ENCODE measurements at regions not wholly inside any gene's neighbourhood (a gene's known extent, or its start where the extent isn't known, plus 50 kb on each side); places are given as distances from the start of the nearest gene placed in this dataset.
A peak's percentile ranks its signal among the peaks of the same experiment; 100 is the strongest.
"Not testable (repeated sequence)": the region's sequence is repeated elsewhere in the genome, so short reads cannot be mapped to it uniquely, and the experiment has no call there.

- H3K4me3 Mint-ChIP-seq (ENCODE audit: unreplicated experiment): no peak overlapping the region
- H3K4me1 Mint-ChIP-seq (ENCODE audit: low read depth, unreplicated experiment): peaks cover 13% of the 10 kb centered on the region
- TF ChIP-seq, protein P1, sequence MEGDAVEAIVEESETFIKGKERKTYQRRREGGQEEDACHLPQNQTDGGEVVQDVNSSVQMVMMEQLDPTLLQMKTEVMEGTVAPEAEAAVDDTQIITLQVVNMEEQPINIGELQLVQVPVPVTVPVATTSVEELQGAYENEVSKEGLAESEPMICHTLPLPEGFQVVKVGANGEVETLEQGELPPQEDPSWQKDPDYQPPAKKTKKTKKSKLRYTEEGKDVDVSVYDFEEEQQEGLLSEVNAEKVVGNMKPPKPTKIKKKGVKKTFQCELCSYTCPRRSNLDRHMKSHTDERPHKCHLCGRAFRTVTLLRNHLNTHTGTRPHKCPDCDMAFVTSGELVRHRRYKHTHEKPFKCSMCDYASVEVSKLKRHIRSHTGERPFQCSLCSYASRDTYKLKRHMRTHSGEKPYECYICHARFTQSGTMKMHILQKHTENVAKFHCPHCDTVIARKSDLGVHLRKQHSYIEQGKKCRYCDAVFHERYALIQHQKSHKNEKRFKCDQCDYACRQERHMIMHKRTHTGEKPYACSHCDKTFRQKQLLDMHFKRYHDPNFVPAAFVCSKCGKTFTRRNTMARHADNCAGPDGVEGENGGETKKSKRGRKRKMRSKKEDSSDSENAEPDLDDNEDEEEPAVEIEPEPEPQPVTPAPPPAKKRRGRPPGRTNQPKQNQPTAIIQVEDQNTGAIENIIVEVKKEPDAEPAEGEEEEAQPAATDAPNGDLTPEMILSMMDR (IDR thresholded peaks at IDR 0.05; ENCODE audit: insufficient read depth in 1 of 2, low read depth in 1 of 2, low read length in 1 of 2, severe bottlenecking in 1 of 2, unreplicated experiment in 1 of 2): no peak
- Histone ChIP-seq H3K4me3 (ENCODE audit: low read depth, low read length) (no peak overlapping the region), H3K9me3 (peaks cover 9% of the 10 kb centered on the region), H3K4me1 (no peaks in the 10 kb centered on the region), H3K27me3 (replicated peaks; ENCODE audit: control insufficient read depth, insufficient read depth, low read length) (no peaks in the 10 kb centered on the region), H3K36me3 (ENCODE audit: control insufficient read depth, insufficient read depth, low read length) (no peaks in the 10 kb centered on the region)
- H3K27ac Mint-ChIP-seq (ENCODE audit: unreplicated experiment): no peak overlapping the region
- DNase-seq: no peak
- peaks cover 28% of the 10 kb centered on the region for H3K9me3 Mint-ChIP-seq (ENCODE audit: unreplicated experiment)
- H3K36me3 Mint-ChIP-seq (ENCODE audit: insufficient read depth, unreplicated experiment): no peaks in the 10 kb centered on the region
- CTCF ChIA-PET: interaction anchor here (0.6 kb wide), 1 partner anchor 864 kb away, joined by 3 read pairs; no protein-coding TSS in a partner anchor
- POLR2A ChIA-PET: no interaction called here
- intact Hi-C loops (cut with micrococcal nuclease; ENCODE audit: unreplicated experiment): no loop called here
- no TSS peak for BruUV-seq (replicated peaks)
- H3K27me3 Mint-ChIP-seq (ENCODE audit: insufficient read depth, unreplicated experiment): no peaks in the 10 kb centered on the region
These were observed 173.9 kb upstream of the MBL2 start for GRCh38 chr10:52946486-52946885.

- POLR2A ChIA-PET: not testable (repeated sequence)
These were observed 172.9 kb upstream of the MBL2 start for GRCh38 chr10:52945521-52945920.

DNA sequence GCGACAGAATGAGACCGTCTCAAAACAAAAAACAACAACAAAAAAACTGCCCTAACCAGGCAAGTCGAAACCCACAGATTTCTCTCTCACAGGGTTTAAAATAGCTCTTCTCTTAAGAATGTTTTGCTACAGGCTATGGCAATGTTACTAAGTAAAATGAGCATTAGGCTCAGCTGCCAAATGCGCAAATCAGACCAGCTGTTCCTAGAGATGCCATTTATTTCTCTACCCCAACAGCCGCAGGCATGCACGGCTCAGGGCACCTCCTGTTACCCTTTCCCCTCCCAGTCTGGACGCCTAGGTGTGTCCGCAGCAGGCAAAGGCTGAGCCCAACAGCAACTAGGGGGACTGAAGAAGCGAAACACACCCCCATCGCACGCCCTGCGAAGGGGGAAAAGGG is 168.3 kb upstream of the MBL2 start:
- H3K4me1 Mint-ChIP-seq (ENCODE audit: low read depth, unreplicated experiment): peaks cover 16% of the 10 kb centered on the region
- no peak overlapping the region for H3K27ac Mint-ChIP-seq (ENCODE audit: unreplicated experiment)
- H3K9me3 Mint-ChIP-seq (ENCODE audit: unreplicated experiment): peaks cover 8% of the 10 kb centered on the region
- BruUV-seq (replicated peaks): no TSS peak
- intact Hi-C loops (cut with micrococcal nuclease; ENCODE audit: unreplicated experiment): no loop called here
- H3K9me3 ChIP-seq: peaks cover 3% of the 10 kb centered on the region; the same call in 1 of the 2 replicates
- TF ChIP-seq, protein P1 (IDR thresholded peaks at IDR 0.05; ENCODE audit: insufficient read depth in 1 of 2, low read depth in 1 of 2, low read length in 1 of 2, severe bottlenecking in 1 of 2, unreplicated experiment in 1 of 2): no peak
- ChIA-PET POLR2A (no interaction called here), CTCF (no interaction called here)
- H3K36me3 Mint-ChIP-seq (ENCODE audit: insufficient read depth, unreplicated experiment): no peaks in the 10 kb centered on the region
- no peaks in the 10 kb centered on the region for H3K27me3 ChIP-seq (replicated peaks; ENCODE audit: control insufficient read depth, insufficient read depth, low read length)
- H3K27me3 Mint-ChIP-seq (ENCODE audit: insufficient read depth, unreplicated experiment): no peaks in the 10 kb centered on the region
- DNase-seq: no peak
- no peak overlapping the region for H3K4me3 Mint-ChIP-seq (ENCODE audit: unreplicated experiment)
- H3K4me1 ChIP-seq: peaks cover 5% of the 10 kb centered on the region; the same call in 1 of the 2 replicates
- no peak overlapping the region for H3K4me3 ChIP-seq (ENCODE audit: low read depth, low read length)
- no peaks in the 10 kb centered on the region; the same call in 1 of the 2 replicates for H3K36me3 ChIP-seq (ENCODE audit: control insufficient read depth, insufficient read depth, low read length)

More at GRCh38 chr10:52945521-52945920, 172.9 kb upstream of the MBL2 start:
- H3K36me3 Mint-ChIP-seq (ENCODE audit: insufficient read depth, unreplicated experiment); H3K27me3 Mint-ChIP-seq (ENCODE audit: insufficient read depth, unreplicated experiment); H3K9me3 ChIP-seq; H3K36me3 ChIP-seq (ENCODE audit: control insufficient read depth, insufficient read depth, low read length); H3K4me3 ChIP-seq (ENCODE audit: low read depth, low read length); intact Hi-C loops (cut with micrococcal nuclease; ENCODE audit: unreplicated experiment); BruUV-seq (replicated peaks); DNase-seq; H3K27me3 ChIP-seq (replicated peaks; ENCODE audit: control insufficient read depth, insufficient read depth, low read length); H3K4me3 Mint-ChIP-seq (ENCODE audit: unreplicated experiment); H3K4me1 ChIP-seq; CTCF ChIA-PET: not testable (repeated sequence)
- Mint-ChIP-seq H3K27ac (ENCODE audit: unreplicated experiment) (peak overlapping the region; percentile 12), H3K9me3 (ENCODE audit: unreplicated experiment) (peaks cover 28% of the 10 kb centered on the region), H3K4me1 (ENCODE audit: low read depth, unreplicated experiment) (peaks cover 13% of the 10 kb centered on the region)

DNA sequence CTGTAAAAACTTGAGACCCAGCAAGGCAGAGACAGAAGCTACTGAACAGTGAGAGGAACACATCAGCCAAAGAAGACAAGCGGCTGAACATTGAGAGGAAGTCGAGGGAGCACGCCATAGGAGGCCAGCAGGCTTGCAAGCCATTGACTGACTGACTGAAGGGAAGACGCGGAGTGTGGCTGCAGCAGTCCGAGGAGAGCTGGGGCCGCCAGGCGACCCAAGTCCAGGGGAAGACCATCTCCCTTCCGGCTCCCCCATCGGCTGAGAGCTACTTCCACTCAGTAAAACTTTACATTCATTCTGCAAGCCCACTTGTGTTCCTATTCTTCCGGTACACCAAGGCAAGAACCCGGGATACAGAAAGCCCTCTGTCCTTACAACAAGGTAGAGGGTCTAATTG is 167.3 kb upstream of the MBL2 start:
- TF ChIP-seq, protein P1 (IDR thresholded peaks at IDR 0.05; ENCODE audit: insufficient read depth in 1 of 2, low read depth in 1 of 2, low read length in 1 of 2, severe bottlenecking in 1 of 2, unreplicated experiment in 1 of 2): no peak
- CTCF ChIA-PET: no interaction called here
- Mint-ChIP-seq H3K4me3 (ENCODE audit: unreplicated experiment) (no peak overlapping the region), H3K27me3 (ENCODE audit: insufficient read depth, unreplicated experiment) (no peaks in the 10 kb centered on the region), H3K36me3 (ENCODE audit: insufficient read depth, unreplicated experiment) (no peaks in the 10 kb centered on the region), H3K27ac (ENCODE audit: unreplicated experiment) (no peak overlapping the region), H3K9me3 (ENCODE audit: unreplicated experiment) (no peaks in the 10 kb centered on the region), H3K4me1 (ENCODE audit: low read depth, unreplicated experiment) (peaks cover 9% of the 10 kb centered on the region)
- intact Hi-C loops (cut with micrococcal nuclease; ENCODE audit: unreplicated experiment): no loop called here
- DNase-seq: no peak
- POLR2A ChIA-PET: no interaction called here
- no TSS peak for BruUV-seq (replicated peaks)
- H3K27me3 ChIP-seq (replicated peaks; ENCODE audit: control insufficient read depth, insufficient read depth, low read length): no peaks in the 10 kb centered on the region
- H3K4me3 ChIP-seq (ENCODE audit: low read depth, low read length): no peak overlapping the region
- H3K9me3 ChIP-seq: peaks cover 3% of the 10 kb centered on the region; the same call in 1 of the 2 replicates
- no peaks in the 10 kb centered on the region; the same call in 1 of the 2 replicates for H3K36me3 ChIP-seq (ENCODE audit: control insufficient read depth, insufficient read depth, low read length)
- H3K4me1 ChIP-seq: peaks cover 5% of the 10 kb centered on the region; the same call in 1 of the 2 replicates
